DMS79 (cell line): ENCODE measurements at regions not wholly inside any gene's neighbourhood (a gene's known extent, or its start where the extent isn't known, plus 50 kb on each side); places are given as distances from the start of the nearest gene placed in this dataset.
"Not testable (repeated sequence)": the region's sequence is repeated elsewhere in the genome, so short reads cannot be mapped to it uniquely, and the experiment has no call there.

Source experiments
- DNase-seq: peaks from one replicate; lab custom pipeline; 2025; lab: John Stamatoyannopoulos, UW

DNA sequence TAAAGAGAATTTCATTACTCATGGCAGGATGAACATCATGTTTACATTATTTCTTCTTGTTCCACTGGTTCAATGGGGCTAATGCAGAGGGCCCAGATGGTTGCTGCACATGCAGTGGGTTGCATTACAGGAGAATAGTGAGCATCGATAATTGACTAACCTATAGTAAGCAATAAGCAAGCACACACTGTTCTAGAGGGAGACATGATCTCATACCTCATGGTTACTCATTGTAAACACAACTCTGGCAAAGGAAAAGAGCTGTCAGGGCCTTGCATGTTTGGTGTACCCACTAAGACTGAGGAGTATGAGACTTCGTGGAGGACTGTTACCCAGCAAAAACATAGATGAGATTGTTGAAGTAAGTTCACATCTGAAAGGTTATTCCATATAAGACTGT lies 885.6 kb upstream of the VRK2 start:
- DNase-seq, result no peak

DNA sequence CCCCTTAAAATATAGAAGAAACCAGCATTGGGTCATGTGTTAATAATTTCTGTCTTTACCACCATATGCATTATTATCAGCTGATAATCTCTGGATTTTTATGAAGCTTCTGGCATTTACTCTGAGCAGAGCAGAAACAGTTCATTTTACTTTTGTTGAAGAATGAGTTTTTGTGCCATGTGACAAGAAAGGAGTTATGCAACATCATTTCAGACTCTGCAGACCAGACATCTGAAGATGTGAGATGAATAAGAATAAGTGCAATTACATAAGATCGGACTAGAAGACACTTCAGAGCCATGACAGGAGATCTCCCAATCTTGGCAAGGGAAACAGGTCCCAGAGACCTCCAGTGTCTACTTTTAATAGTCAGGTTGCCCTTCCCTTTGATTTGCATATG lies 869.4 kb upstream of the VRK2 start:
- no peak for DNase-seq

DNA sequence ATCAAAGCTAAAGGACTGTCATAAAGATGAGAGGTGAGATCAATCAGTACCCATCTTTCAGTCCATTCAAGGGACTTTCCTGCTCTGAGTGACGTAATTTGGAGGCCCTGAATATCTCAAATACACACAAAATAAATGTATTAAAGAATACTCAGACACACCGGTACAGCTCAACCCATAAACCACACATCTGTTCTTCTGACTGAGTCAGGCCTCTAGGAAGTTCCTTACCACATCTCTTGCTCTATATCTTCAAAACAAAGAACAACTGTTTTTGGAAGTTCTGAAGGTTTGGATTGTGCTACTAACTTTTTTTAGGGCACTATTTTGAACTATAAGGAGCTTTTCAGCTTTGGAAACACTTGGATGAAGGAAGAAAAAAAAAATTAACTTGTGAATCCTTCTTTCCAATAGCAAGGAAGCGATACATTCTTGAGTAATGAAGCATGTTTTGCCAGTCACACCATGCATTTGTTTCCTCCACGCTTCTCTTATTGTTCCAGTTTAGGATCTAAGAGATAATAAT lies 866.5 kb upstream of the VRK2 start:
- no peak for DNase-seq

- DNase-seq, result no peak
These were observed 865.9 kb upstream of the VRK2 start for GRCh38 chr2:57180678-57181077.

- DNase-seq, result no peak
These were observed 865.1 kb upstream of the VRK2 start for GRCh38 chr2:57181315-57182038.

DNA sequence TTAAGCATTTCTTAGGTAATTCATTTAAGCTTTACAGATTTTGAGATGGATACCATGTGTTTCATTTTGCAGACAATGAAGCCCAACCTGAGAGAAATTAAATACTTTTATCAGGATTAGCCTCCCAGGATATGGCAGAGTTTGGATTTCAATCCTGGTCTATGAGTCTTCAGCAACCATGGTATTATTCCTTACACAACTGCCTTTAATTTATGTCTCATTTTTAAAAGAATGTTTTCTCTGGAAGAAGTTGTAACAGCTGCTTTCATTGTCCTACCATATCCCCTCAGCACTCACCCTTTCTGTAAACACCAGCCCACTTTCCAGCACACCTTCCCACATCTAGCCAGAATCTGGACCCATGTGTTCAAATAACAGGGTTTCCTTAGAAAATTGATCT lies 863.7 kb upstream of the VRK2 start:
- no peak for DNase-seq

GRCh38 chr2:57185568-57185967 lies 861.0 kb upstream of the VRK2 start:
- DNase-seq, result no peak

GRCh38 chr2:57190007-57190406 lies 856.6 kb upstream of the VRK2 start:
- DNase-seq, result no peak

- DNase-seq, result no peak
These were observed 846.9 kb upstream of the VRK2 start for GRCh38 chr2:57199663-57200062.

GRCh38 chr2:57204364-57204763 lies 842.2 kb upstream of the VRK2 start:
- DNase-seq, result no peak

- DNase-seq, result no peak
These were observed 841.4 kb upstream of the VRK2 start for GRCh38 chr2:57205241-57205640.

DNA sequence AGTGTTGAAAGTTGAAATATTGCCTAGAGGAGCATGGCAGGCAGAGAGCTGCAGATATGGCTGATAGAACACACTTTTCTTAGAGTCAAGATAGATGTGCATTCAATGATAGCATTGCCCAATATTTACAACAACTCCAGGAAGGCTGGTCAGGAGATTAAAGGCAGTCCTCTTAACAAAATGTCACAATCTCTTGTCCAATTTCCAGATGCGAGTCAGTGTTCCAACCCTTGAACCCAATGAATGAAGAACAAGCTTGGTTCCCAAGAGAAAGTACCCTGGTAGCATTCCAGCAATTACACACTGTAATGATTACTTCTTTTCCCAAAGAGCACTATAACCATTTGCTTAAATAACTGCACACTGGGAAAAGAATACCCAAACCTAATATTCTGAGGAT lies 839.4 kb upstream of the VRK2 start:
- DNase-seq, result no peak

DNA sequence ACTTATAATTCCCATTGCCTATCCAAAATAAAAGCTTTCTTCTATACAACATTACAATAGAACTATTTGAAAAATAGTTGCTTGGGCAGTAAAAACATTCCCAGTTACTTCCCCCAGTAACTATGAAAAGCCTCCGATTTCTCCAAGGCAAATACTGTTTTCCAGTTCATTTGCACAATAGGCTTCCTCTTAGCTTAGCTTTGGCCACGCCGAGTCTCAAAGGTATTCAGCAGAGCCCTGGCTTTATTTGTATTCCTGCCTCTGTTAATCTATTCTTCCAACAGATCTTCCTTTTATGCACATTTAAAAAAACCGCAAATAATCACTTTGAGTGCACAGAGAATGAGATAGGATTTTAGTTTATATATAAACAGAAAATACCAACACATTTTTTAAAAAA lies 836.8 kb upstream of the VRK2 start:
- no peak for DNase-seq

DNA sequence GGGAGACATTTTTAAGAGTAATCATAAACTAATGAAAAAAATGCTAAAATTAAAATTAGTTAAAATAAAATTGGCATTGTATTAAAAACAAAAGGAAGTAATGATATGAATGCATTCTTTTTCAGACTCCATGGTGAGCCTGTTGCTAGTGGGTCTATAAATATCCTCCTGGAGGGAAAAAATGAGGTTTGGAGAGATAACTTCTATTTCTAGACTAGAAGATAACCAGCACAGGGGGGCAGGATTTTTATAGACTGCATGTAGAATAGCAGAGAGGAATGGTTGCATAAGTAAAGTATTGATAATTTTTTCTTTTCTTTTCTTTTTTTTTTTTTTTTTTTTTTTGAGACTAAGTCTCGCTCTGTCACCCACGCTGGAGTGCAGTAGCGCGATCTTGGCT lies 835.8 kb upstream of the VRK2 start:
- no peak for DNase-seq

DNA sequence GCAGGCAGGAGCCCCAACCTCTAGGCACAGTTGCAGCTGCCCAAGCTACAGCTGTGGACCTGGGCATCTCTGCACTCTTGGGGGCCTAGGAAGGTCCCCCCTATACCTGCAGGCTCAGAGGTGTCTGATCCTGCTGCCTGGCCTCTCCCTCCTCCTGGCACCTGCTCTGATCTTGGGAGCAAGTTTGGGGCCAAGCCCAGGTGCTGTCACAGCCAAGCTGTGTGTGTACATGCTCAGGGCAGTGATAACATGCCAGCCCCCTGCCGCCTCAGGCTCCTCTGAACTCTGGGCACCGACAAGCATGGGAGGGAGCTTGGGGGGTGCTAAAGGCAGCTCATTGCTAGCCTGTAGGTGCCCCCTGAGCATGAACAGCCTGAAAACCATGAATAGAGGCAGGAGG lies 829.6 kb upstream of the VRK2 start:
- DNase-seq, result no peak

DNA sequence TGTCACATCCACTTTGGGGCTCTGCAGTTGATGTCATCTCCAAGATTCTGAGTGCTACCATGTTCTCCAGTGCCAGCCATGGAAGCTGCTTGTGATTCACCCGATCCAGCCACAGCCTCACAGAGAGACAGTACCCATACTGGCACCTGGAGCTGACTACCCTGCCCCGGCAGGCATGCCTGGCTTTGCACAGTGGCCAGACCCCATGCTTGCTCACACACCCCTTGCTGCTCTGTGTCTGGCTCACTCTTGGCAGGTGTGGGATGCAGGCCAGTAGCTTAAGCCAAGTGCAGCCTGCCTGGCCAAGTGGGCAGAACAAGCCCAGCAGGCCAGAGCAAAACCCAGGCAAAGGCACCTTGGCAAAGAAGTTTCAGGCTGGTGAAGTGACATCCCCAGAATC lies 828.4 kb upstream of the VRK2 start:
- no peak for DNase-seq

- not testable (repeated sequence) for DNase-seq
These were observed 816.9 kb upstream of the VRK2 start for GRCh38 chr2:57229706-57230105.

DNA sequence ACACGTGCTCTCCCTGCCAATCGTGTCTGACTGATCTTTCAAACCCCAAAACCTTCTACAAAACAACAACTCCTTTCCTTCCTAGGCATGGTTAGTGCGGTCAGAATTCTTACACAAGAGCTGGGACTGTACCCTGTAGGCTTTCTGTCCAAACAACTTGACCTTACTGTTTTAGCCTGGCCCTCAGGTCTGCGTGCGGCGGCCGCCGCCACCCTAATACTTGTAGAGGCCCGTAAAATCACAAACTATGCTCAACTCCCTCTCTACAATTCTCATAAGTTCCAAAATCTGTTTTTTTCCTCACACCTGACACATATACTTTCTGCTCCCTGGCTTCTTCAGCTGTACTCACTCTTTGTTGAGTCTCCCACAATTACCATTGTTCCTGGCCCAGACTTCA lies 814.3 kb upstream of the VRK2 start:
- DNase-seq, result not testable (repeated sequence)

- not testable (repeated sequence) for DNase-seq
These were observed 795.1 kb upstream of the VRK2 start for GRCh38 chr2:57251495-57251894.

DNA sequence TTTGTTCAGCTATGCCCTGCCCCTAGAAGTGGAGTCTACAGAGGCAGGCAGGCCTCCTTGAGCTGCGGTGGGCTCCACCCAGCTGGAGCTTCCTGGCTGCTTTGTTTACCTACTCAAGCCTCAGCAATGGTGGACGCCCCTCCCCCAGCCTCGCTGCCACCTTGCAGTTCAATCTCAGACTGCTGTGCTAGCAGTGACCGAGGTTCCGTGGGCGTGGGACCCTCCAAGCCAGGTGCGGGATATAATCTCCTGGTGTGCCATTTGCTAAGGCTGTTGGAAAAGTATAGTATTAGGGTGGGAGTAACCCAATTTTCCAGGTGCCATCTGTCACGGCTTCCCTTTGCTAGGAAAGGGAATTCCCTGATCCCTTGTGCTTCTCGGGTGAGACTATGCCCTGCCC lies 770.2 kb upstream of the VRK2 start:
- DNase-seq, result not testable (repeated sequence)

GRCh38 chr2:57278451-57278850 lies 768.2 kb upstream of the VRK2 start:
- DNase-seq, result no peak

DNA sequence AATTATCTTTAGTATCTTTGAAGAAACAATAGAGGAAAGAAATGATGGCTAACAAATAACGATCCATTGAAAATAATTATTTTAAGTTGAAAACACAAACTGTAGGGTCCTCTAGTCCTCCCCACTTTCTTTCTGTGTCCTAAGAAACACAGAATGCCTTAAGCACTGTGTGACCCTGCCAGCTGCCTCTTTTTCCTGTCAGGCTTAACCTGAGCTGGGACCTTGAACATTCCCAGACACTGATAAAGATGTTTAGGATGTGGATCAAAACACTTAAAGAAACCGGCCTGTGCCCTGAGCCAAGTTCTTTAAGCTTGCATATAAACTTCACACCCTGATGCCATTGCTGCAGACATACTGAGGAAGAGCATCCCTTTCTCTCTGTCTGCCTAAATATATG lies 755.4 kb upstream of the VRK2 start:
- no peak for DNase-seq

- no peak for DNase-seq
These were observed 749.6 kb upstream of the VRK2 start for GRCh38 chr2:57296795-57297517.

GRCh38 chr2:57313678-57314077 lies 732.9 kb upstream of the VRK2 start:
- no peak for DNase-seq
